Stromal cell of bone marrow (primary cell): ENCODE measurements at regions not wholly inside any gene's neighbourhood (a gene's known extent, or its start where the extent isn't known, plus 50 kb on each side); places are given as distances from the start of the nearest gene placed in this dataset.
A peak's percentile ranks its signal among the peaks of the same experiment; 100 is the strongest.
"Not testable (repeated sequence)": the region's sequence is repeated elsewhere in the genome, so short reads cannot be mapped to it uniquely, and the experiment has no call there.

ENCODE experiments used
- DNase-seq: peaks from one replicate; pipeline ENCODE4 v3.0.0-alpha.2; 2012; ENCODE audit warnings: low read depth

- DNase-seq, result not testable (repeated sequence)
Measured at GRCh38 chr1:91207691-91208090, 185.9 kb upstream of the ZNF644 start.

GRCh38 chr1:91204150-91204549, 182.3 kb upstream of the ZNF644 start:
- DNase-seq, result not testable (repeated sequence)

GRCh38 chr1:91201694-91202093, 179.9 kb upstream of the ZNF644 start:
- DNase-seq, result no peak

- DNase-seq, result no peak
Measured at GRCh38 chr1:91201176-91201575, 179.3 kb upstream of the ZNF644 start.

- DNase-seq, result no peak
Measured at GRCh38 chr1:91200675-91201074, 178.8 kb upstream of the ZNF644 start.

- no peak for DNase-seq
Measured at GRCh38 chr1:91199988-91200387, 178.2 kb upstream of the ZNF644 start.

- DNase-seq, result no peak
Measured at GRCh38 chr1:91190996-91191395, 169.2 kb upstream of the ZNF644 start.

- no peak for DNase-seq
Measured at GRCh38 chr1:91189096-91189495, 167.3 kb upstream of the ZNF644 start.

GRCh38 chr1:91182807-91183206, 161.0 kb upstream of the ZNF644 start:
- not testable (repeated sequence) for DNase-seq

GRCh38 chr1:91176250-91176649, 154.4 kb upstream of the ZNF644 start:
- no peak for DNase-seq

- no peak for DNase-seq
Measured at GRCh38 chr1:91174734-91175133, 152.9 kb upstream of the ZNF644 start.

- DNase-seq, result no peak
Measured at GRCh38 chr1:91173346-91173890, 151.6 kb upstream of the ZNF644 start.

GRCh38 chr1:91172541-91172940, 150.7 kb upstream of the ZNF644 start:
- no peak for DNase-seq

- DNase-seq, result no peak
Measured at GRCh38 chr1:91171898-91172297, 150.1 kb upstream of the ZNF644 start.

- no peak for DNase-seq
Measured at GRCh38 chr1:91170571-91170970, 148.7 kb upstream of the ZNF644 start.

GRCh38 chr1:91166106-91166712, 144.4 kb upstream of the ZNF644 start:
- peak; percentile 29 for DNase-seq

- peak; percentile 25 for DNase-seq
Measured at GRCh38 chr1:91165033-91165654, 143.3 kb upstream of the ZNF644 start.

GRCh38 chr1:91162613-91163012, 140.8 kb upstream of the ZNF644 start:
- no peak for DNase-seq

GRCh38 chr1:91161749-91162148, 139.9 kb upstream of the ZNF644 start:
- DNase-seq, result no peak

- DNase-seq, result no peak
Measured at GRCh38 chr1:91161166-91161565, 139.3 kb upstream of the ZNF644 start.

GRCh38 chr1:91160363-91161075, 138.7 kb upstream of the ZNF644 start:
- DNase-seq, result no peak

GRCh38 chr1:91153341-91153740, 131.5 kb upstream of the ZNF644 start:
- DNase-seq, result no peak

- no peak for DNase-seq
Measured at GRCh38 chr1:91152331-91152730, 130.5 kb upstream of the ZNF644 start.
